ENCODE measurements at regions not wholly inside any gene's neighbourhood (a gene's known extent, or its start where the extent isn't known, plus 50 kb on each side); places are given as distances from the start of the nearest gene placed in this dataset.

- no peak for TF ChIP-seq CTCF (IDR thresholded peaks at IDR 0.05; ENCODE audit: low read depth, low read length)
- TF ChIP-seq POLR2A (IDR thresholded peaks at IDR 0.05; ENCODE audit: extremely low read depth, insufficient read length) = no peak
- no peak for TF ChIP-seq MYC (IDR thresholded peaks at IDR 0.05; ENCODE audit: low read depth, low read length)
- no peak for TF ChIP-seq MAX (IDR thresholded peaks at IDR 0.05; ENCODE audit: low read depth, low read length)
- H3K4me3 ChIP-seq (ENCODE audit: low read depth, low read length) = no peak overlapping the region
- DNase-seq (ENCODE audit: low read depth) = no peak
Measured at GRCh38 chr1:177659281-177659680, 310.6 kb downstream of the SEC16B start.

GRCh38 chr1:177656598-177656997 is 313.3 kb downstream of the SEC16B start:
- no peak overlapping the region for H3K4me3 ChIP-seq (ENCODE audit: low read depth, low read length)
- DNase-seq (ENCODE audit: low read depth) = no peak
- no peak for TF ChIP-seq CTCF (IDR thresholded peaks at IDR 0.05; ENCODE audit: low read depth, low read length)
- no peak for TF ChIP-seq POLR2A (IDR thresholded peaks at IDR 0.05; ENCODE audit: extremely low read depth, insufficient read length)
- no peak for TF ChIP-seq MAX (IDR thresholded peaks at IDR 0.05; ENCODE audit: low read depth, low read length)

- H3K4me3 ChIP-seq (ENCODE audit: low read depth, low read length) = no peak overlapping the region
- no peak for DNase-seq (ENCODE audit: low read depth)
- TF ChIP-seq MAX (IDR thresholded peaks at IDR 0.05; ENCODE audit: low read depth, low read length) (no peak), CTCF (IDR thresholded peaks at IDR 0.05; ENCODE audit: low read depth, low read length) (no peak), MYC (IDR thresholded peaks at IDR 0.05; ENCODE audit: low read depth, low read length) (no peak), POLR2A (IDR thresholded peaks at IDR 0.05; ENCODE audit: extremely low read depth, insufficient read length) (no peak)
Measured at GRCh38 chr1:177650947-177651346, 318.9 kb downstream of the SEC16B start.

- no peak overlapping the region for H3K4me3 ChIP-seq (ENCODE audit: low read depth, low read length)
- DNase-seq (ENCODE audit: low read depth) = no peak
- no peak for TF ChIP-seq MAX (IDR thresholded peaks at IDR 0.05; ENCODE audit: low read depth, low read length)
- no peak for TF ChIP-seq MYC (IDR thresholded peaks at IDR 0.05; ENCODE audit: low read depth, low read length)
- TF ChIP-seq POLR2A (IDR thresholded peaks at IDR 0.05; ENCODE audit: extremely low read depth, insufficient read length) = no peak
- no peak for TF ChIP-seq CTCF (IDR thresholded peaks at IDR 0.05; ENCODE audit: low read depth, low read length)
Measured at GRCh38 chr1:177648731-177649265, 321.1 kb downstream of the SEC16B start.

GRCh38 chr1:177648138-177648537 is 321.7 kb downstream of the SEC16B start:
- no peak overlapping the region for H3K4me3 ChIP-seq (ENCODE audit: low read depth, low read length)
- DNase-seq (ENCODE audit: low read depth) = no peak
- no peak for TF ChIP-seq MAX (IDR thresholded peaks at IDR 0.05; ENCODE audit: low read depth, low read length)
- no peak for TF ChIP-seq CTCF (IDR thresholded peaks at IDR 0.05; ENCODE audit: low read depth, low read length)
- no peak for TF ChIP-seq MYC (IDR thresholded peaks at IDR 0.05; ENCODE audit: low read depth, low read length)
- no peak for TF ChIP-seq POLR2A (IDR thresholded peaks at IDR 0.05; ENCODE audit: extremely low read depth, insufficient read length)
